GM12878 (cell line): ENCODE measurements at regions not wholly inside any gene's neighbourhood (a gene's known extent, or its start where the extent isn't known, plus 50 kb on each side); places are given as distances from the start of the nearest gene placed in this dataset.

ENCODE experiments used
- ATAC-seq: fragments of 200-7000 bp; cut with Tn5 transposase; 3 replicates; pipeline ENCODE4 v1.9.1; 2020; ENCODE audit warnings: mild to moderate bottlenecking, moderate library complexity
- BruUV-seq: library from RNA; stranded (reverse); fragments of 400-500 nt; replicated peaks from 2 replicates; lab custom pipeline; 2021; lab: Mats Ljungman, UMichigan
- CTCF ChIA-PET: fragments of 300-600 bp; sonication (Branson Sonifier 250); formaldehyde crosslinking; extraction: SDS; loops from one replicate; lab custom pipeline; 2021; ENCODE audit warnings: inconsistent platforms; lab: Yijun Ruan, JAX
- POLR2A ChIA-PET: fragments of 350-600 bp; formaldehyde crosslinking; extraction: SDS; loops from one replicate; lab custom pipeline; 2021; ENCODE audit warnings: inconsistent platforms; lab: Charles Lee
- RAD21 ChIA-PET: fragments of 300-600 bp; sonication (Branson Sonifier 250); formaldehyde crosslinking; loops from one replicate; lab custom pipeline; 2023; ENCODE audit warnings: antibody characterized with exemption; ENCODE audit not compliant: unreplicated experiment; lab: Charles Lee
- SMC1A ChIA-PET: fragments of 300-600 bp; sonication (Branson Sonifier 250); formaldehyde crosslinking; loops from one replicate; lab custom pipeline; 2023; ENCODE audit not compliant: unreplicated experiment, uncharacterized antibody; lab: Charles Lee
- DNase-seq: peaks from one replicate; pipeline ENCODE4 v3.0.0-alpha.2; 2011; ENCODE audit warnings: low read depth, low spot score
- FAIRE-seq: peaks from 3 replicates; lab custom pipeline; 2011; peaks lifted over from hg19 to GRCh38; lab: Jason Lieb, UNC
- H2AFZ ChIP-seq: 2 replicates; pipeline ENCODE4 v1.6.0; 2011; ENCODE audit warnings: low read depth, low read length, control low read depth; ENCODE audit not compliant: control insufficient read depth
- H3K27ac ChIP-seq: 2 replicates; pipeline ENCODE4 v1.5.1; 2011; ENCODE audit warnings: control low read depth; ENCODE audit not compliant: control insufficient read depth, insufficient read depth
- H3K27me3 ChIP-seq, 2 experiments: replicated peaks in 1 of 2; 2 replicates each; pipeline versions ENCODE4 v1.6.0 to v1.6.1; 2011; ENCODE audit warnings: low read length in 1 of 2; ENCODE audit not compliant: control insufficient read depth in 2 of 2, insufficient read depth in 2 of 2
- H3K36me3 ChIP-seq, 2 experiments: 2 replicates each; pipeline ENCODE4 v1.5.1; 2011; ENCODE audit warnings: low read length in 1 of 2; ENCODE audit not compliant: control insufficient read depth in 2 of 2, insufficient read depth in 2 of 2
- H3K4me1 ChIP-seq: 2 replicates; pipeline ENCODE4 v1.6.1; 2011; ENCODE audit warnings: mild to moderate bottlenecking, low read length, moderate library complexity, mixed read lengths; ENCODE audit not compliant: control insufficient read depth, insufficient read depth
- H3K4me2 ChIP-seq: 2 replicates; pipeline ENCODE4 v1.6.0; 2011; ENCODE audit warnings: control low read depth; ENCODE audit not compliant: control insufficient read depth, insufficient read depth
- H3K4me3 ChIP-seq: fragments of 200-600 bp; sonication (generic); 2 replicates; pipeline ENCODE4 v1.5.1; 2016
- H3K79me2 ChIP-seq: 2 replicates; pipeline ENCODE4 v1.6.0; 2011; ENCODE audit warnings: low read length; ENCODE audit not compliant: control insufficient read depth, insufficient read depth
- H3K9ac ChIP-seq: 2 replicates; pipeline ENCODE4 v1.8.0; 2011; ENCODE audit warnings: low read length, control low read depth, mixed read lengths; ENCODE audit not compliant: control insufficient read depth, insufficient read depth
- H3K9me3 ChIP-seq: replicated peaks from 3 replicates; pipeline ENCODE4 v1.5.1; 2011; ENCODE audit warnings: mild to moderate bottlenecking, low read length; ENCODE audit not compliant: control insufficient read depth, insufficient read depth
- H4K20me1 ChIP-seq: 2 replicates; pipeline ENCODE4 v1.6.0; 2011; ENCODE audit not compliant: control insufficient read depth, insufficient read depth
- ASH2L ChIP-seq: fragments of 300-600, 200-600 bp; sonication (generic); IDR thresholded peaks from 2 replicates; pipeline ENCODE4 v1.6.1; 2017; ENCODE audit warnings: low read depth, mild to moderate bottlenecking, borderline replicate concordance
- FOS ChIP-seq: IDR thresholded peaks from 3 replicates; pipeline ENCODE4 v1.6.1; 2011; ENCODE audit warnings: borderline replicate concordance; ENCODE audit not compliant: insufficient read length; ENCODE audit errors: extremely low read depth
- PAX5 ChIP-seq: IDR thresholded peaks from 2 replicates; pipeline ENCODE4 v1.6.1; 2011; ENCODE audit warnings: low read depth, low read length, borderline replicate concordance
- SMAD1 ChIP-seq: fragments of 450-650 bp; IDR thresholded peaks from 2 replicates; pipeline ENCODE4 v1.6.1; 2018; ENCODE audit warnings: mild to moderate bottlenecking, low read depth; ENCODE audit not compliant: partially characterized antibody
- ZBTB4 ChIP-seq: fragments of 450-650 bp; formaldehyde crosslinking; IDR thresholded peaks from 2 replicates; pipeline ENCODE4 v1.4.0; 2022; ENCODE audit warnings: mild to moderate bottlenecking, moderate library complexity
- WGBS: methylation state at CpG from one replicate; pipeline ENCODE4 v1.1.6; 2016; ENCODE audit warnings: low lambda C conversion rate; ENCODE audit not compliant: insufficient replicate concordance, insufficient coverage; ENCODE audit errors: missing lambda C conversion rate; 5-methylcytosine and 5-hydroxymethylcytosine counted together
- in situ Hi-C: fragments of 300-500 bp; cut with MboI; formaldehyde crosslinking; loops from 9 replicates; pipeline ENCODE4 v1.14.3; 2018; ENCODE audit warnings: mixed read lengths
- intact Hi-C: fragments of 100-400 bp; cut with micrococcal nuclease; formaldehyde crosslinking; loops from one replicate; pipeline ENCODE4 v1.14.2; 2022; ENCODE audit not compliant: unreplicated experiment

- ATAC-seq, result no peak
- Histone ChIP-seq H3K9me3 (no peaks in the 10 kb centered on the region), H3K27ac (no peak overlapping the region), H3K4me2 (no peak overlapping the region), H3K9ac (no peak overlapping the region), H3K27me3 (peaks cover 5 to 11% of the 10 kb centered on the region in 2 experiments), H2AFZ (no peak overlapping the region), H3K36me3 (no peaks in the 10 kb centered on the region), H3K4me1 (no peaks in the 10 kb centered on the region), H3K79me2 (no peaks in the 10 kb centered on the region), H3K4me3 (no peak overlapping the region), H4K20me1 (no peaks in the 10 kb centered on the region)
- in situ Hi-C loops (no loop called here), intact Hi-C loops (no loop called here)
- DNase-seq, result no peak
- TF ChIP-seq PAX5 (no peak), FOS (no peak), ASH2L (no peak), SMAD1 (no peak), ZBTB4 (CRISPR knock-in tag) (no peak)
- ChIA-PET CTCF (interaction anchor here (0.8 kb wide), 1 partner anchor 206 kb away, joined by 3 read pairs; no protein-coding TSS in a partner anchor), SMC1A (no interaction called here), POLR2A (no interaction called here), RAD21 (no interaction called here)
- WGBS, result 0% methylated on average over 1 of the region's 1 CpG
- no TSS peak for BruUV-seq
- no peak for FAIRE-seq
Observed at GRCh38 chr6:108748055-108748454, 100.2 kb upstream of the ARMC2 start.
